ENCODE measurements at regions not wholly inside any gene's neighbourhood (a gene's known extent, or its start where the extent isn't known, plus 50 kb on each side); places are given as distances from the start of the nearest gene placed in this dataset.

DNA sequence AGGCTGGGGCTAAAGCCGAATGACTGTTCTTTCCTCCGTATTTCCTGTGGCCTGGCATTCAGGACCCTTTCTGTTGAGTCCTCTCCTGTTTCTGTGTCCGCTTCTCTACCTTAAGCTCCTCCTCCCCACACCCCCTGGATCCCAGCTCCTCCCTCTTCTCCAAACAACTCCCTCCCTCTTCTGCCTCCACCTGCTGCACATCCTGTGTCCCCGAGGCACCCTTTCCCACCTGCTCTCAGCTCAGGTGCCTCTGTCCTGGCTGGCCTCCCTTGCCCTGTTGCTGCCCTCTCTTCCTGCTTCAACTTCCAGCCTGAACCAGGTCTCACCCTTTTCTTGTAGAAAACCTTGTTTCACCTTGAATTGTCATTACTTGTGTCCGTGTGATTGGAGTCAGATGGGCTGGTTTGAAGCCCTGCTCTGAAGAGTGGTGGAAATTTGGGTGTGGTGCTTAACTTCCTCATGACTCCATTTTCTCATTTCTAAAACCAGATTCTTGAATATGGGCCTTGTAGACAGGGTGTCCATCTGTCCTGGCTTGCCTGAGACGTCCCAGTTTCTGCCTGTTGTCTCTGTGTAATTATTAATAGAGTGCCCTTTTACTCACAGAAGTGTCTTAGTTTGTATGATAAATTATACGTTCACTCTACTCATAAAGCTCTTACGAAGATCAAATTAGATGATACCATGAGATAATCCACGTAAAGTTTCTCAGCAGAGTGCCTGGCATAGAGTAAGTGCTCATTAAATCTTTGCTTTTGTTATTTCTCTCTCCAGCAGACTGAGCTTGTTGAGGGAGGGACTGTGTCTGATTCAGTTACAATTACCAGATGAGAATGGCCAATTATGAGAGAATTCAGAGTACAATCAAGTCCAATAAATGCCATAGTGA, 58.9 kb upstream of the TRABD2B start:
- DNase-seq (ENCODE audit: low read depth in 2 of 2), result no peak

DNA sequence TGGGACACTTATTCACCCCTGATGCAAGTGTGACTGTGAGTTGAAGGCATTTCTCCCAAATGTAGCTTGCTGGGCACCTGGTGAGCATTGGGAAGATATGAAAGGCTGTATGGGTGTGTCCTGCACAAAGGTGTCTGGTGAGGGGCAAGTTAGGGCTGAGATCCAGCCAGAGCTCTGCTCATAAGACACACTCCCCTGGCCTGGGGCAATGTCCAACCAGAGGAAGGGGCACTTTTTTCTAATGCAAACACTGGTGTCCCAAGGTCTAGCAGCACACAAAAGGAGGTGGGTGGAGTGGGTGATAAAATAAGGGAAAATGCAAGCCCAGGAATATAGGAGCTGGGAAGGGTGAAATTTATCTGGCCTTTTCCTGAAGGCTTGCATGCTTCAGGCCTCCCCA, 57.0 kb upstream of the TRABD2B start:
- DNase-seq (ENCODE audit: low read depth in 2 of 2), result no peak

DNA sequence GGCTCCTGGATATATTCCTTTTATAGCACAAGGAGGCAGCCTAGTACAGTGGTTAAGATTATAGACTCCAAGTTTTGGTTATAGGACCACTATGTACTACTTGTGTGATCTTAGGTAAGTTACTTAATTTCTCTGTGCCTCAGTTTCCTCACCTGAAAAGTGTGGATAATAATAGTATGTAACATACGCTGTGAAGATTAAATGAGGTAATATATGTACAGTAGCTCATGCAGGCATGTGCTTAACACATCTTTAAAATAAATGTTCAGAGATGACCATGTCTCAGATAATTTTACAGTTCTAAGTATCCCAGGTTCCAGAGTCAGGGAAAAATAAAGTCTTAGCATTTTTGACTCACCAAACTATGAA, 55.7 kb upstream of the TRABD2B start:
- no peak for DNase-seq (ENCODE audit: low read depth in 2 of 2)

DNA sequence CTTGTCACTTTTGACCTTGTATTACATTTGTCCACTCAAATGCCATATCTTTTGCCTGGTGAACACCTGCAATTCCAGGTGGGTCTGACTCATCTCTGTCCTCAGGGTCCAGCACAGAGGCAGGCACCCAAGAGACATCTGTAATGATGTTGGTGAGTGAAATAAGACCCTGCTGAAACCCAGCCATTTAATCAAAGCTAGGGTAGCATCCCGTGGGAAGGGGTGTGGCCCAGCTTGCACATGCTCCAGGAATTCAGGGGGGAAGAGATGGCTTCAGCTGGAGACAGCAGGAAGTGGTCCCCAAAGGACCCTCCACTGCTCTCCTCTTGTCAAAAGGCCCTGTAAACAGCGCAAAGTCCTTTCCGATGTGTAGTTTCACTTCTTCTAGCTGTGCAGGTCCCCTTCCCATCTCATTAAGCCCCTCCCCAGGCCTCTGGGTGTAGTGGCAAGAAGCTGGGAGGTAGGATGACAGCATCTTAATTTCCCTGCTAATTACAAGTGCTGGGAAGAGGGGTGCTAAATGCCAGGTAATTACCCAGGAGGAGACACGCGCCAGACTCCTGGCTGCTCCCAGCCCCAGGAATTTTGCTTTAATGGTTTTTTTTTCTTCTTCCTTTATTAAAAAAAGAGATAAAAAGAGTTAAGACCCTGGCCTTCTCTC, 54.4 kb upstream of the TRABD2B start:
- no peak for DNase-seq (ENCODE audit: low read depth in 2 of 2)

DNA sequence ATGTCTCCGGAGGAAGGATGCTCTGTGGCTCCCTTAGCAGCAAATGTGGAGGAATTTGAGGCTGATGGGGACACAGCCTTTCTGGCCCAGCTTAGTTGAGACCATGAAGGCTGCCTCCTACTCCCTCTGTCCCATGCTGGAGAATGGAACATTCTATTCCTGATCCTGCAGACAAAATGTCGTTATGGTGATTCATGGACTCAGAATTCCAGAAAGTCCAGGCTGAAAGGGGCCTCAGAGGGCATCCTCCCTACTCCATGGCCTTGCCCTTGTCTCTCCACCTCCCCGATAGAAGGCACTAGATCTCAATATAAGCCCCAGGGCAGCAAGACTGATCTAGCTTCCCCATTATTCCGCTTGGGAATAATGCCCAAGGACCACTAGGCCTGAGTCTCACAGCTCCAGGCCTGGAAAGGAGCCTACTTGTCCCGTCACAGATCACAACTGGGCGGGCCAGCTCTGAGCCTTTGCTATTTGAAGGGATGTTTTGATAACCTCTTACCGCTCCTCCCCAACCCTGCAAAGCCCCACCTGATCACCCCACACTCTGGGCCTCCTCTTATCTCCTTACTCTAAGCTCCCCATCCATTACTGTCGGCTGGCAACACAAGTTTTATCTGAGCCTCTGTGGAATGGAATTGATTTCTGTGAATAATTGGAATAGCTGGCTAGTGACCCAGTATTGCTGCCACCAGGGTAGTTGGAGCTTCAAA, 52.8 kb upstream of the TRABD2B start:
- DNase-seq (ENCODE audit: low read depth in 2 of 2), result no peak

DNA sequence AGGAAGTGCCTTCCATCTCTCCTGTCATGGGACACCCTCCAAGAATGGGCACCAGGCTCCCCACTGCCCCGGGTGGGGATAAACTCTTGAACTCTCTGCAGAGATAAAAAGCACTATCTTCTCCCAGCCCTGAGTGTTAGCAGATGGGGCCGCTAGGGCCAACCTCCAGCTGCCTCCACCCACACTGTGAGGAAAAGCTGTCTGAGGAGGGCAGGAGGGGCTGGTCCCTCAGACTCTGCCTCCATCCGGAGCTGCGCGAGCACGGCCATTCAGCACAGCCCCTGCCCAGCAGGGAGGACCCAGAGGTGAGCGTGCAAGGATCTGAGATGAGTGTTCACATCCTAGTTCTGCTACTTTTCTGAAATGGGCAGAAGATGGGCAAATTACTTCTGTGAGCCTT, 51.8 kb upstream of the TRABD2B start:
- DNase-seq (ENCODE audit: low read depth in 2 of 2), result no peak

DNA sequence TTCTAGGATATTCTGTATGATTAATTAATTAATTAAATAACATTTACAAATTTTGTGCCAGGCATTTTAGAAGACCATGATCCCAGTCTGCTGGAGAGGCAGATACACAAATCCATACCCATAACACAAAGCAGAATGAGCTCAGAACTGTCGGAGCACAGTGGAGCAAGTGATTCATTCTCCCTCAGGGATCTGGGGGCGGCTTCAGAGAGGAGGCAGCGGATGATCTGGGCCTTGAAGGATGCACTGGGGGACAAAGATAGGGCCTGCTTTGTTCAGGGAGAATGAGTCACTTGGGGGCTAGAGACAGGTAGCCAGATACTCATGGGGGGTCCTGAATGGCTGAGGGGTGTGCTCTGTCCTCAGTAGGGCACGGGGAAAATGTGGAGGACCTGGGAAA, 50.9 kb upstream of the TRABD2B start:
- DNase-seq (ENCODE audit: low read depth in 2 of 2), result no peak

DNA sequence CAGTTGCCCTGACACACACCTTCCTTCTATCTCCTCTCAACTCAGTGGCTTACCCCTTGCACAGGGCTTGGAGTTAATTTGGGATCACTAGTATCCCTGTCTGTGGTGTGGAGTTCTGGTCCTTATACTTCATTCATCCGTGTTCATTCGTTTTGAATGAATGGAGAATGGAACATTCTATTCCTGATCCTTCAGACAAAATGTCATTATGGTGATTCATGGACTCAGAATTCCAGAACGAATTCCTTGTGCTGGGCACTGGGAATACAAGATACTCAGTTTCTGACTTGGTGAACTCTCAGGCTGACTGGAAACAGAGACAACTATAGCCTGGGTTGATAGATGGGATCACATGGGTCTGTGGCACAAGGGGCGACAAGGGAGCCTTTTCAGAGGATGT, 49.9 kb upstream of the TRABD2B start:
- no peak for DNase-seq (ENCODE audit: low read depth in 2 of 2)
